A549 (cell line): ENCODE measurements at regions not wholly inside any gene's neighbourhood (a gene's known extent, or its start where the extent isn't known, plus 50 kb on each side); places are given as distances from the start of the nearest gene placed in this dataset.

Experiments
- CTCF ChIP-seq: fragments of >200 bp; sonication (Bioruptor Twin); formaldehyde crosslinking; IDR thresholded peaks from 3 replicates; pipeline ENCODE4 v1.5.1; 2016
- RCOR1 ChIP-seq: fragments of 150-350 bp; IDR thresholded peaks from 2 replicates; pipeline ENCODE4 v1.6.1; 2014; ENCODE audit warnings: antibody characterized with exemption, low read length, low read depth

DNA sequence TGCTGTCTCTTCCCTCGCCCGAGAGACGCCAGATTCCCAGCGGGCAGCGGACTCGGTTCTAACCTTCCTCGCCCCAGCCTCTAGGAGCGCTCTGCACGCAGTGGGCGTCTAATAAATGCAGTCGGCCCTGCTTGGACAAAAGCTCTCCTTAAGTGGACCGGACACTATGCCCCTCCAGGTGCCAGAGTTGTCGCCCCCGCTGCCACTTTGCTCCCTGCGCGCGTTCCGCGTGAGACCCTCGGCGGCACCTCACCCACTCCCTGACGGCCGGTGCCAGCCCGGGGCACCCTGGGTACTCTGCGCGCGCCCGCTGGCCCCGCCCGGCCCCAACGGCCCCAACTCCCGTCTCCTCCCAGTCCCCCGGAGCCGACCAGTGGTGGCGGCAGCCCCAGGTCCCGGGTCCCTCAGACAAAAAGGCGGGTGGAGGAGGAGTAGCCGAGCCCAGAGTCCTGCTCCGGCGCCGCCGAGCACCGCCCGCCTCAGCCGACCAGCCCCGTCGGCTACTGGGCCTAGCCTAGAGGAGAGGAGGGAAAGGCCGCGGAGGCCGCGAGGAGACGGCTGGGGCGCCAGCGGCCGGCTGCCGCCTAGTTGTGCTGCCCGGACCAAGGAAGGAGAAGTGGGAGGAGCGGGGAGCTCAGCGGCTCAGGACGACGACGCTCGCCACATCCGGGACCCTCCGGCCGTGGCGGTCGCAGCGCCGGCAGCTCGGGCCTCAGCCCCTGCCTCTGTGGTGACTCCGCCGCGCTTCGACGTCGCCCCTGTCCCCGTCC lies 123.0 kb downstream of the GOSR1 start:
- TF ChIP-seq RCOR1 (no peak), CTCF (peak; percentile 70)
